ENCODE measurements at regions not wholly inside any gene's neighbourhood (a gene's known extent, or its start where the extent isn't known, plus 50 kb on each side); places are given as distances from the start of the nearest gene placed in this dataset.

GRCh38 chr11:91860661-91861060 is 364.0 kb upstream of the FAT3 start:
- no peak overlapping the region for H2BK5ac ChIP-seq (ENCODE audit: low read depth, low read length, poor library complexity, severe bottlenecking)
- H4K91ac ChIP-seq (ENCODE audit: insufficient read depth, low read depth, low read length): no peak overlapping the region
- BruUV-seq (replicated peaks): no TSS peak
- H2BK15ac ChIP-seq (ENCODE audit: low read depth, low read length): no peak overlapping the region
- H3K4me1 ChIP-seq (ENCODE audit: control insufficient read depth, insufficient read depth, low read length): no peaks in the 10 kb centered on the region
- no peaks in the 10 kb centered on the region for H3K27me3 ChIP-seq (ENCODE audit: control insufficient read depth, insufficient read depth, low read length)
- H3K4me2 ChIP-seq (ENCODE audit: low read depth, low read length): no peak overlapping the region
- H4K5ac ChIP-seq (ENCODE audit: low read depth, low read length): no peak overlapping the region
- H3K14ac ChIP-seq (replicated peaks; ENCODE audit: low read depth, low read length): no peak overlapping the region
- intact Hi-C loops (cut with micrococcal nuclease) (no loop called here), in situ Hi-C loops (cut with MboI; ENCODE audit: low sequenced_read_pairs) (no loop called here), dilution Hi-C loops (cut with HindIII; ENCODE audit: low sequenced_read_pairs, unreplicated experiment) (no loop called here)
- no peak overlapping the region for H3K18ac ChIP-seq (ENCODE audit: low read depth, low read length)
- H3K36me3 ChIP-seq (ENCODE audit: control insufficient read depth, insufficient read depth, low read length): no peaks in the 10 kb centered on the region
- no peak overlapping the region for H3K4me3 ChIP-seq (ENCODE audit: insufficient read depth, low read depth, low read length)
- DNase-seq: no peak
- H4K20me1 ChIP-seq (ENCODE audit: insufficient read depth, low read length): no peaks in the 10 kb centered on the region
- no peaks in the 10 kb centered on the region for H3K79me1 ChIP-seq (ENCODE audit: low read depth in 1 of 2, low read length in 2 of 2)
- H3K23ac ChIP-seq (ENCODE audit: low read depth, low read length): no peak overlapping the region
- H3K9me1 ChIP-seq (ENCODE audit: insufficient read depth, low read length): no peaks in the 10 kb centered on the region
- no peak for ATAC-seq (ENCODE audit: low read depth)
- H4K8ac ChIP-seq (ENCODE audit: low read depth in 2 of 2, low read length in 2 of 2): no peak overlapping the region
- H3K9me3 ChIP-seq (ENCODE audit: control insufficient read depth, insufficient read depth, low read length): peaks cover 6% of the 10 kb centered on the region
- POLR2A ChIA-PET (ENCODE audit: unreplicated experiment): no interaction called here
- TF ChIP-seq USF2 (IDR thresholded peaks at IDR 0.05; ENCODE audit: low read depth, low read length) (no peak), RCOR1 (IDR thresholded peaks at IDR 0.05; ENCODE audit: insufficient replicate concordance, low read length) (no peak), MXI1 (IDR thresholded peaks at IDR 0.05; ENCODE audit: borderline replicate concordance, low read depth, low read length) (no peak), NFE2L2 (IDR thresholded peaks at IDR 0.05; ENCODE audit: low read depth, low read length) (no peak), ELK1 (IDR thresholded peaks at IDR 0.05; ENCODE audit: borderline replicate concordance, low read depth, low read length) (no peak), RAD21 (IDR thresholded peaks at IDR 0.05; ENCODE audit: low read length) (no peak), MAFK (IDR thresholded peaks at IDR 0.05; ENCODE audit: low read depth, low read length) (no peak), CEBPB (IDR thresholded peaks at IDR 0.05; ENCODE audit: low read depth, low read length) (no peak), CHD1 (IDR thresholded peaks at IDR 0.05; ENCODE audit: low read depth, low read length) (no peak), CTCF (conservative IDR thresholded peaks at IDR 0.05; ENCODE audit: low read depth, low read length) (no peak)
- no peak overlapping the region for H3K9ac ChIP-seq (ENCODE audit: low read depth, low read length)
- H2AK5ac ChIP-seq (ENCODE audit: low read depth, low read length): no peak overlapping the region
- no peak overlapping the region for H3K56ac ChIP-seq (ENCODE audit: extremely low read depth, insufficient read depth, low read length)
- no CpG with 5 or more reads among the region's 3 CpGs for WGBS, 2 experiments (ENCODE audit: extremely low coverage in 2 of 2, insufficient read length in 1 of 2)
- H2AFZ ChIP-seq (replicated peaks; ENCODE audit: low read length, poor library complexity): no peak overlapping the region
- no peak overlapping the region for H3K27ac ChIP-seq (ENCODE audit: insufficient read depth, low read length)
- no peak overlapping the region for H2BK120ac ChIP-seq (ENCODE audit: low read depth, low read length)
- H2BK20ac ChIP-seq (ENCODE audit: low read depth, low read length): no peak overlapping the region
- no peak overlapping the region for H3K4ac ChIP-seq (ENCODE audit: low read depth, low read length)
- CTCF ChIA-PET: no interaction called here
- H2AK9ac ChIP-seq (replicated peaks; ENCODE audit: low read depth, low read length, poor library complexity): no peak overlapping the region

Data from IMR-90 (cell line).